ENCODE measurements at regions not wholly inside any gene's neighbourhood (a gene's known extent, or its start where the extent isn't known, plus 50 kb on each side); places are given as distances from the start of the nearest gene placed in this dataset.

DNA sequence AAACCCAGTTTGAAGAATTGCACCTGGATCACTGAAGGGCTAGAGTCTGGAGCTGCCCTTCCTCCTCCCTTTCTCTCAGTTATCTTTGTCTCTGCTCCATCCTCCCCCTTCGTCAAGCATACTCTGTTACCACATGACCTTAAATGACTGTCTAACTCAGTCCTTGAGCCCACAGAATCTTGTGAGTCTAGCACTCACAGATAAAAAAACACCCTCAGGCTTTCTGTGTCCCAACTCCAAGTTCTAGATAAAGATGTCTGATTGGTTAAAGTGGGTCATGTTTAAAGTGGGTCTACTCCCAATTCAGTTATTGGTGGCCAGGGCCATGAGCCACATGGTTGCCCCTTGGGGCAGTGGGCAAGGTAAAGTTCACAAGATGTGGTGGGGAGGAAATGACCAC lies 53.5 kb upstream of the CYP1B1 start:
- no peaks in the 10 kb centered on the region for H3K27me3 ChIP-seq (ENCODE audit: control insufficient read depth in 3 of 3, insufficient read depth in 3 of 3, low read depth in 1 of 3, low read length in 3 of 3)
- no peak overlapping the region for H3K23ac ChIP-seq (ENCODE audit: low read depth, low read length, poor library complexity)
- H3K27ac ChIP-seq (replicated peaks; ENCODE audit: low read length): no peak overlapping the region
- no peaks in the 10 kb centered on the region for H3K4me1 ChIP-seq (ENCODE audit: control insufficient read depth in 2 of 2, insufficient read depth in 1 of 2, low read depth in 1 of 2, low read length in 2 of 2)
- no peak overlapping the region for H3K4me2 ChIP-seq (ENCODE audit: insufficient read depth, low read length, poor library complexity, severe bottlenecking)
- no peak overlapping the region for H2BK12ac ChIP-seq (ENCODE audit: low read length)
- no CpG with 5 or more reads among the region's 1 CpG for WGBS, 2 donors (ENCODE audit: extremely low coverage in 2 of 2, insufficient read length in 2 of 2, insufficient replicate concordance in 1 of 2)
- H4K91ac ChIP-seq (ENCODE audit: low read depth, low read length, poor library complexity): no peak overlapping the region
- H3K9ac ChIP-seq (ENCODE audit: low read depth, low read length, poor library complexity): no peak overlapping the region
- H2BK5ac ChIP-seq (ENCODE audit: low read length): no peak overlapping the region
- no peak overlapping the region for H2AK5ac ChIP-seq (ENCODE audit: low read depth, low read length)
- H3K4me3 ChIP-seq (ENCODE audit: low read length in 2 of 2): no peak overlapping the region
- H3K79me1 ChIP-seq (ENCODE audit: low read depth, low read length): no peaks in the 10 kb centered on the region
- H3K4ac ChIP-seq (ENCODE audit: low read length): no peak overlapping the region
- H4K8ac ChIP-seq (ENCODE audit: low read depth, low read length): no peak overlapping the region
- H2AFZ ChIP-seq (ENCODE audit: low read length): no peak overlapping the region
- no peak overlapping the region for H2BK15ac ChIP-seq (ENCODE audit: low read length)
- no peak overlapping the region for H2BK120ac ChIP-seq (ENCODE audit: low read depth, low read length)
- H3K18ac ChIP-seq (ENCODE audit: low read length): no peak overlapping the region
- H3K14ac ChIP-seq (ENCODE audit: low read length): no peak overlapping the region
- no peak for DNase-seq (ENCODE audit: low spot score)
- H3K36me3 ChIP-seq (replicated peaks in 1 of 2; ENCODE audit: control insufficient read depth in 2 of 2, insufficient read depth in 2 of 2, low read length in 2 of 2): no peaks in the 10 kb centered on the region
- H3K9me3 ChIP-seq (replicated peaks in 1 of 2; ENCODE audit: control insufficient read depth in 2 of 2, insufficient read depth in 1 of 2, low read depth in 1 of 2, low read length in 2 of 2): peaks cover 0 to 4% of the 10 kb centered on the region in 2 donors

DNA sequence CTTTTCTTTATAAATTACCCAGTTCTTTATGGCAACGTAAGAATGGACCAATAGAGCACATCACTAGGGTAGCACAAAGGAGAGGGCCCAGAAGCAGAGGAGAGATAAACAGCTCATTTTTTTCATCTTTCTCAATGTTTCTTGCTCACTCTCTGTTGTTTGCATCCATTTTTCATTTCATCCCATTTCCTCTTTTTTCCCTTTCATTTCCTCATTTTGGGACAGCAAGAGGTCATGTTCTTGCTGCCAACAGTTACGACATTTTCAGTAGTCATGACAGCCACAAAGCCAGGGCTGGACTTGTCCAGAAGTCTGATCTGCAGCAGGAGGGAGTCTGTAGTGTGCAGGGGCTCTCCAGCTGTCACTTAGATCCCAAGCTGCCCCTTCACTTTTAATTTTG lies 52.7 kb upstream of the CYP1B1 start:
- H3K4me1 ChIP-seq (ENCODE audit: control insufficient read depth in 2 of 2, insufficient read depth in 1 of 2, low read depth in 1 of 2, low read length in 2 of 2): no peaks in the 10 kb centered on the region
- H3K23ac ChIP-seq (ENCODE audit: low read depth, low read length, poor library complexity): no peak overlapping the region
- H3K9ac ChIP-seq (ENCODE audit: low read depth, low read length, poor library complexity): no peak overlapping the region
- H3K36me3 ChIP-seq (replicated peaks in 1 of 2; ENCODE audit: control insufficient read depth in 2 of 2, insufficient read depth in 2 of 2, low read length in 2 of 2): no peaks in the 10 kb centered on the region
- H3K79me1 ChIP-seq (ENCODE audit: low read depth, low read length): no peaks in the 10 kb centered on the region
- H3K27ac ChIP-seq (replicated peaks; ENCODE audit: low read length): no peak overlapping the region
- H3K4ac ChIP-seq (ENCODE audit: low read length): no peak overlapping the region
- no peak for DNase-seq (ENCODE audit: low spot score)
- no peak overlapping the region for H3K18ac ChIP-seq (ENCODE audit: low read length)
- no peak overlapping the region for H2BK15ac ChIP-seq (ENCODE audit: low read length)
- no peak overlapping the region for H4K8ac ChIP-seq (ENCODE audit: low read depth, low read length)
- no peaks in the 10 kb centered on the region for H3K27me3 ChIP-seq (ENCODE audit: control insufficient read depth in 3 of 3, insufficient read depth in 3 of 3, low read depth in 1 of 3, low read length in 3 of 3)
- H3K14ac ChIP-seq (ENCODE audit: low read length): no peak overlapping the region
- H3K4me2 ChIP-seq (ENCODE audit: insufficient read depth, low read length, poor library complexity, severe bottlenecking): no peak overlapping the region
- no peak overlapping the region for H2AFZ ChIP-seq (ENCODE audit: low read length)
- H2BK12ac ChIP-seq (ENCODE audit: low read length): no peak overlapping the region
- no peak overlapping the region for H2AK5ac ChIP-seq (ENCODE audit: low read depth, low read length)
- H3K4me3 ChIP-seq (ENCODE audit: low read length in 2 of 2): no peak overlapping the region
- no CpG with 5 or more reads among the region's 2 CpGs for WGBS, 2 donors (ENCODE audit: extremely low coverage in 2 of 2, insufficient read length in 2 of 2, insufficient replicate concordance in 1 of 2)
- no peak overlapping the region for H4K91ac ChIP-seq (ENCODE audit: low read depth, low read length, poor library complexity)
- no peak overlapping the region for H2BK120ac ChIP-seq (ENCODE audit: low read depth, low read length)
- H2BK5ac ChIP-seq (ENCODE audit: low read length): no peak overlapping the region
- H3K9me3 ChIP-seq (replicated peaks in 1 of 2; ENCODE audit: control insufficient read depth in 2 of 2, insufficient read depth in 1 of 2, low read depth in 1 of 2, low read length in 2 of 2): peaks cover 0 to 4% of the 10 kb centered on the region in 2 donors

DNA sequence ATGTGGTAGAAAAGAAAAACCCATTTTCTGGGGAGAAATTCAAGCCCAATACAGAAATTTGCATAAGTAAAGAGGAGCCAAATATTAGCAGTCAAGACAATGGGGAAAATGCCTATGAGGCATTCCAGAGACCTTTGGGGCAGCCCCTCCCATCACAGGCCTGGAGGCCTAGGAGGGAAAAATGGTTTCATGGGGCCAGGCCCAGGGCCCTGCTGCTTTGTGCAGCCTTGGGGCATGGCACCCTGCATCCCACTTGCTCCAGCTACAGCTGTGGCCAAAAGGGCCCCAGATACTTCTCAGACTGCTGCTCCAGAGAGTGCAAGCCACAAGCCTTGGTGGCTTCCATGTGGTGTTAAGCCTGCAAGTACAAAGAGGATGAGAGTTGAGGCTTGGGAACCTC lies 51.3 kb upstream of the CYP1B1 start:
- Histone ChIP-seq H2BK12ac (ENCODE audit: low read length) (no peak overlapping the region), H3K23ac (ENCODE audit: low read depth, low read length, poor library complexity) (no peak overlapping the region)

DNA sequence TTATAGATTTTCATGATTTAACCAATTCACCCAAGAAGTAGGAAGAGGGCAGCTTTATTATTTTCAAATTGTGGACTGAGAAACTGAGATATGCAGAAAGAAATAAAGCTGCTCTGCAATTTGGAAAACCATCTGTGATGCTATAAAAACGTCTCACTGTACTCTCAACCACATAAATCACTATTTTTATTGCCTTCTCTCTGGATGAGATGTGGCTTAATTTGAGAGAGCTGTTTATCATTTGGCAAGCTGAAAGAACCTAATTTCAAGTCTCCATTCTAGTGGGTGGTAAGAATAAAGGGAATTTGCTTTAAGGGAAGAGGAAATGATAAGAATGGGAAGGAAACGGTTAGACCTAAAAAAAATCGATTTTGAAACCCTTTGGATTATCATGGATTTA lies 49.9 kb upstream of the CYP1B1 start:
- H2BK120ac ChIP-seq (ENCODE audit: low read depth, low read length): no peak overlapping the region
- WGBS, 2 donors (ENCODE audit: extremely low coverage in 2 of 2, insufficient read length in 2 of 2, insufficient replicate concordance in 1 of 2): 100% methylated on average over 2 of the region's 3 CpGs; no CpG with 5 or more reads in 1 of the 2 donors
- no peaks in the 10 kb centered on the region for H3K79me1 ChIP-seq (ENCODE audit: low read depth, low read length)
- no peak overlapping the region for H3K9ac ChIP-seq (ENCODE audit: low read depth, low read length, poor library complexity)
- H2AK5ac ChIP-seq (ENCODE audit: low read depth, low read length): no peak overlapping the region
- no peak overlapping the region for H2BK12ac ChIP-seq (ENCODE audit: low read length)
- H3K36me3 ChIP-seq (replicated peaks in 1 of 2; ENCODE audit: control insufficient read depth in 2 of 2, insufficient read depth in 2 of 2, low read length in 2 of 2): no peaks in the 10 kb centered on the region
- H3K27me3 ChIP-seq (ENCODE audit: control insufficient read depth in 3 of 3, insufficient read depth in 3 of 3, low read depth in 1 of 3, low read length in 3 of 3): no peaks in the 10 kb centered on the region
- H2AFZ ChIP-seq (ENCODE audit: low read length): no peak overlapping the region
- H3K18ac ChIP-seq (ENCODE audit: low read length): no peak overlapping the region
- no peaks in the 10 kb centered on the region for H3K4me1 ChIP-seq (ENCODE audit: control insufficient read depth in 2 of 2, insufficient read depth in 1 of 2, low read depth in 1 of 2, low read length in 2 of 2)
- H3K9me3 ChIP-seq (replicated peaks in 1 of 2; ENCODE audit: control insufficient read depth in 2 of 2, insufficient read depth in 1 of 2, low read depth in 1 of 2, low read length in 2 of 2): peaks cover 0 to 4% of the 10 kb centered on the region in 2 donors
- no peak overlapping the region for H3K14ac ChIP-seq (ENCODE audit: low read length)
- H3K27ac ChIP-seq (replicated peaks; ENCODE audit: low read length): no peak overlapping the region
- no peak overlapping the region for H3K23ac ChIP-seq (ENCODE audit: low read depth, low read length, poor library complexity)
- H3K4ac ChIP-seq (ENCODE audit: low read length): no peak overlapping the region
- H2BK5ac ChIP-seq (ENCODE audit: low read length): no peak overlapping the region
- no peak overlapping the region for H4K8ac ChIP-seq (ENCODE audit: low read depth, low read length)
- no peak overlapping the region for H4K91ac ChIP-seq (ENCODE audit: low read depth, low read length, poor library complexity)
- no peak for DNase-seq (ENCODE audit: low spot score)
- no peak overlapping the region for H3K4me3 ChIP-seq (ENCODE audit: low read length in 2 of 2)
- no peak overlapping the region for H3K4me2 ChIP-seq (ENCODE audit: insufficient read depth, low read length, poor library complexity, severe bottlenecking)
- no peak overlapping the region for H2BK15ac ChIP-seq (ENCODE audit: low read length)

More for the DNA sequence above, 51.3 kb upstream of the CYP1B1 start:
- no peak overlapping the region for H3K4me3 ChIP-seq (ENCODE audit: low read length in 2 of 2)
- no peak overlapping the region for H3K27ac ChIP-seq (replicated peaks; ENCODE audit: low read length)
- no peak for DNase-seq (ENCODE audit: low spot score)
- no peak overlapping the region for H2AK5ac ChIP-seq (ENCODE audit: low read depth, low read length)
- no peak overlapping the region for H3K14ac ChIP-seq (ENCODE audit: low read length)
- H3K79me1 ChIP-seq (ENCODE audit: low read depth, low read length): no peaks in the 10 kb centered on the region
- peaks cover 0 to 4% of the 10 kb centered on the region in 2 donors for H3K9me3 ChIP-seq (replicated peaks in 1 of 2; ENCODE audit: control insufficient read depth in 2 of 2, insufficient read depth in 1 of 2, low read depth in 1 of 2, low read length in 2 of 2)
- H3K4me2 ChIP-seq (ENCODE audit: insufficient read depth, low read length, poor library complexity, severe bottlenecking): no peak overlapping the region
- H3K9ac ChIP-seq (ENCODE audit: low read depth, low read length, poor library complexity): no peak overlapping the region
- no peak overlapping the region for H3K18ac ChIP-seq (ENCODE audit: low read length)
- no peaks in the 10 kb centered on the region for H3K27me3 ChIP-seq (ENCODE audit: control insufficient read depth in 3 of 3, insufficient read depth in 3 of 3, low read depth in 1 of 3, low read length in 3 of 3)
- H2BK15ac ChIP-seq (ENCODE audit: low read length): no peak overlapping the region
- H4K8ac ChIP-seq (ENCODE audit: low read depth, low read length): no peak overlapping the region
- H2BK120ac ChIP-seq (ENCODE audit: low read depth, low read length): no peak overlapping the region
- H4K91ac ChIP-seq (ENCODE audit: low read depth, low read length, poor library complexity): no peak overlapping the region
- H3K4ac ChIP-seq (ENCODE audit: low read length): no peak overlapping the region
- no peaks in the 10 kb centered on the region for H3K4me1 ChIP-seq (ENCODE audit: control insufficient read depth in 2 of 2, insufficient read depth in 1 of 2, low read depth in 1 of 2, low read length in 2 of 2)
- H3K36me3 ChIP-seq (replicated peaks in 1 of 2; ENCODE audit: control insufficient read depth in 2 of 2, insufficient read depth in 2 of 2, low read length in 2 of 2): no peaks in the 10 kb centered on the region
- H2BK5ac ChIP-seq (ENCODE audit: low read length): no peak overlapping the region
- no peak overlapping the region for H2AFZ ChIP-seq (ENCODE audit: low read length)

Measured in neuronal stem cell (in vitro differentiated cells).